H1 (cell line): ENCODE measurements at regions not wholly inside any gene's neighbourhood (a gene's known extent, or its start where the extent isn't known, plus 50 kb on each side); places are given as distances from the start of the nearest gene placed in this dataset.

Experiments used
- CTCF ChIA-PET: fragments of 300-600 bp; sonication (Branson Sonifier 250); formaldehyde crosslinking; loops from one replicate; lab custom pipeline; 2021; ENCODE audit not compliant: partially characterized antibody; lab: Charles Lee
- POLR2A ChIA-PET: fragments of 300-600 bp; sonication (Branson Sonifier 250); formaldehyde crosslinking; loops from one replicate; lab custom pipeline; 2021; ENCODE audit warnings: inconsistent platforms; ENCODE audit not compliant: partially characterized antibody; lab: Charles Lee
- DNase-seq, 2 experiments: peaks; one replicate each; pipeline versions ENCODE4 v3.0.0 to v3.0.0-alpha.2; 2010 to 2022; ENCODE audit warnings: low spot score in 2 of 2, low read depth in 1 of 2, mixed read lengths in 1 of 2
- FAIRE-seq: peaks from 2 replicates; lab custom pipeline; 2011; peaks lifted over from hg19 to GRCh38; lab: Jason Lieb, UNC
- H2AFZ ChIP-seq: 2 replicates; pipeline ENCODE4 v1.8.1; 2012; ENCODE audit warnings: low read length, inconsistent platforms
- H2AK5ac ChIP-seq: 2 replicates; pipeline ENCODE4 v1.6.1; 2013; ENCODE audit warnings: low read depth, low read length
- H2BK120ac ChIP-seq: replicated peaks from 2 replicates; pipeline ENCODE3; 2013; ENCODE audit warnings: low read depth, low read length, inconsistent platforms
- H2BK12ac ChIP-seq: 2 replicates; pipeline ENCODE4 v1.6.1; 2013; ENCODE audit warnings: low read depth, low read length
- H2BK15ac ChIP-seq: 2 replicates; pipeline ENCODE4 v1.6.1; 2013; ENCODE audit warnings: low read length
- H2BK20ac ChIP-seq: 2 replicates; pipeline ENCODE4 v1.6.1; 2013; ENCODE audit warnings: low read length
- H2BK5ac ChIP-seq: 2 replicates; pipeline ENCODE4 v1.6.1; 2013; ENCODE audit warnings: low read depth, low read length
- H3K14ac ChIP-seq: 2 replicates; pipeline ENCODE4 v1.6.1; 2013; ENCODE audit warnings: inconsistent platforms; ENCODE audit not compliant: insufficient read length
- H3K18ac ChIP-seq: 2 replicates; pipeline ENCODE4 v1.6.1; 2013; ENCODE audit warnings: low read length; ENCODE audit errors: extremely low read depth
- H3K23ac ChIP-seq: 2 replicates; pipeline ENCODE4 v1.6.1; 2013; ENCODE audit warnings: inconsistent platforms; ENCODE audit not compliant: insufficient read length
- H3K23me2 ChIP-seq: 2 replicates; pipeline ENCODE4 v1.6.1; 2013; ENCODE audit warnings: low read depth, low read length
- H3K27ac ChIP-seq: 2 replicates; pipeline ENCODE4 v1.6.1; 2011; ENCODE audit warnings: low read depth, low read length, inconsistent platforms
- H3K27me3 ChIP-seq, 4 experiments: replicated peaks in 1 of 4; 1 replicate in 1 of 4; 2 replicates in 3 of 4; pipeline versions ENCODE4 v1.6.1 to v1.8.1; 2011 to 2013; ENCODE audit warnings: low read length in 3 of 4, mild to moderate bottlenecking in 3 of 4, inconsistent platforms in 2 of 4, mixed read lengths in 2 of 4, moderate library complexity in 1 of 4; ENCODE audit not compliant: control insufficient read depth in 3 of 4, insufficient read depth in 3 of 4; ENCODE audit errors: extremely low read depth in 1 of 4
- H3K36me3 ChIP-seq, 4 experiments: 2 replicates each; pipeline versions ENCODE4 v1.6.1 to v1.8.1; 2011 to 2013; ENCODE audit warnings: mild to moderate bottlenecking in 4 of 4, low read length in 3 of 4, moderate library complexity in 2 of 4, control low read depth in 1 of 4, inconsistent platforms in 1 of 4; ENCODE audit not compliant: insufficient read depth in 4 of 4, control insufficient read depth in 2 of 4
- H3K4ac ChIP-seq: replicated peaks from 2 replicates; pipeline ENCODE3; 2013; ENCODE audit warnings: low read length, low read depth, mixed read lengths, inconsistent platforms; ENCODE audit not compliant: insufficient read length
- H3K4me1 ChIP-seq, 4 experiments: replicated peaks in 1 of 4; 1 replicate in 1 of 4; 2 replicates in 3 of 4; pipeline versions ENCODE4 v1.6.1 to v1.8.1; 2011 to 2013; ENCODE audit warnings: low read length in 3 of 4, inconsistent platforms in 2 of 4, mixed read lengths in 1 of 4; ENCODE audit not compliant: insufficient read depth in 4 of 4, control insufficient read depth in 3 of 4
- H3K4me2 ChIP-seq, 2 experiments: 2 replicates each; pipeline versions ENCODE4 v1.6.1 to v1.8.1; 2011 to 2013; ENCODE audit warnings: low read depth in 2 of 2, low read length in 2 of 2, control low read depth in 1 of 2, inconsistent platforms in 1 of 2, mild to moderate bottlenecking in 1 of 2; ENCODE audit not compliant: insufficient read depth in 1 of 2
- H3K4me3 ChIP-seq, 4 experiments: fragments of 200-600, 300-600 bp in 1 of 4; sonication (generic), shearing (Covaris generic), sonication (Bioruptor Twin) in 1 of 4; 2 replicates each; pipeline versions ENCODE4 v1.5.1 to v1.8.1; 2011 to 2016; ENCODE audit warnings: low read length in 4 of 4, low read depth in 3 of 4, control low read depth in 2 of 4, inconsistent platforms in 2 of 4, mild to moderate bottlenecking in 2 of 4, mixed read lengths in 1 of 4, moderate library complexity in 1 of 4; ENCODE audit not compliant: insufficient read depth in 2 of 4; ENCODE audit errors: extremely low read depth in 1 of 4
- H3K56ac ChIP-seq: replicated peaks from 2 replicates; pipeline ENCODE3; 2013; ENCODE audit warnings: low read depth, mild to moderate bottlenecking, mixed read lengths, low read length, inconsistent platforms; ENCODE audit not compliant: insufficient read length
- H3K79me1 ChIP-seq: 2 replicates; pipeline ENCODE4 v1.6.1; 2013; ENCODE audit warnings: low read depth, low read length, control low read depth
- H3K79me2 ChIP-seq, 2 experiments: 2 replicates each; pipeline versions ENCODE4 v1.6.1 to v1.8.1; 2012 to 2013; ENCODE audit warnings: low read length in 2 of 2, mild to moderate bottlenecking in 2 of 2, inconsistent platforms in 1 of 2; ENCODE audit not compliant: insufficient read depth in 2 of 2, control insufficient read depth in 1 of 2
- H3K9ac ChIP-seq, 4 experiments: replicated peaks in 1 of 4; 1 replicate in 1 of 4; 2 replicates in 3 of 4; pipeline versions ENCODE4 v1.6.1 to v1.8.1; 2011 to 2013; ENCODE audit warnings: low read depth in 3 of 4, low read length in 3 of 4, control low read depth in 2 of 4, mild to moderate bottlenecking in 2 of 4, moderate library complexity in 2 of 4, inconsistent platforms in 1 of 4; ENCODE audit errors: extremely low read depth in 1 of 4
- H3K9me3 ChIP-seq, 2 experiments: 2 replicates each; pipeline versions ENCODE4 v1.6.1 to v1.8.1; 2012 to 2013; ENCODE audit warnings: mild to moderate bottlenecking in 2 of 2, moderate library complexity in 2 of 2, control low read depth in 1 of 2, inconsistent platforms in 1 of 2, low read depth in 1 of 2, low read length in 1 of 2, mixed read lengths in 1 of 2; ENCODE audit not compliant: insufficient read depth in 2 of 2
- H4K20me1 ChIP-seq, 2 experiments: replicated peaks in 1 of 2; 2 replicates each; pipeline versions ENCODE3 to v1.8.1; 2011 to 2013; ENCODE audit warnings: inconsistent platforms in 2 of 2, low read length in 2 of 2, mild to moderate bottlenecking in 1 of 2; ENCODE audit not compliant: insufficient read depth in 2 of 2, control insufficient read depth in 1 of 2
- H4K5ac ChIP-seq: 2 replicates; pipeline ENCODE4 v1.6.1; 2013; ENCODE audit warnings: low read length, low read depth, mixed read lengths, inconsistent platforms; ENCODE audit not compliant: insufficient read length
- H4K8ac ChIP-seq: 2 replicates; pipeline ENCODE4 v1.8.0; 2013; ENCODE audit warnings: mild to moderate bottlenecking, moderate library complexity, low read length, inconsistent platforms; ENCODE audit not compliant: insufficient read depth; ENCODE audit errors: extremely low read depth
- H4K91ac ChIP-seq: replicated peaks from 2 replicates; pipeline ENCODE3; 2013; ENCODE audit warnings: low read length, mixed read lengths, inconsistent platforms; ENCODE audit not compliant: insufficient read length
- EZH2 ChIP-seq: fragments of 200-600 bp; sonication (generic); IDR thresholded peaks from 2 replicates; pipeline ENCODE4 v1.7.1; 2012; ENCODE audit warnings: low read depth, mild to moderate bottlenecking, moderate library complexity, low read length, inconsistent platforms; ENCODE audit not compliant: severe bottlenecking
- HDAC2 ChIP-seq, 2 experiments: fragments of 300-600 bp in 1 of 2; sonication (generic) in 1 of 2; IDR thresholded peaks; 2 replicates each; pipeline ENCODE4 v1.6.1; 2011 to 2012; ENCODE audit warnings: low read depth in 2 of 2, low read length in 2 of 2, mild to moderate bottlenecking in 2 of 2, moderate library complexity in 2 of 2, borderline replicate concordance in 1 of 2, inconsistent platforms in 1 of 2
- HDAC6 ChIP-seq: IDR thresholded peaks from one replicate; pipeline ENCODE4 v1.7.1; 2012; ENCODE audit warnings: low read depth, mild to moderate bottlenecking, inconsistent platforms, low read length, moderate library complexity
- JUND ChIP-seq: IDR thresholded peaks from 2 replicates; pipeline ENCODE4 v1.6.1; 2011; ENCODE audit warnings: mild to moderate bottlenecking, improper control_type of control experiment, low read length
- ZNF274 ChIP-seq: IDR thresholded peaks from 2 replicates; pipeline ENCODE4 v1.7.0; 2012; ENCODE audit warnings: low read length, borderline replicate concordance; ENCODE audit errors: extremely low read depth
- WGBS, 2 experiments: shearing (Covaris generic) in 1 of 2; methylation state at CpG; one replicate each; pipeline versions ENCODE4 v1.1.6 to v1.1.7; 2013 to 2015; ENCODE audit warnings: low lambda C conversion rate in 2 of 2, mixed read lengths in 2 of 2, inconsistent platforms in 1 of 2, low coverage in 1 of 2, missing lambda C conversion rate in 1 of 2; ENCODE audit not compliant: insufficient replicate concordance in 2 of 2, insufficient coverage in 1 of 2, insufficient read length in 1 of 2; ENCODE audit errors: extremely low coverage in 1 of 2, missing lambda C conversion rate in 1 of 2; 5-methylcytosine and 5-hydroxymethylcytosine counted together

- H3K79me1 ChIP-seq, result no peaks in the 10 kb centered on the region
- ChIA-PET POLR2A (no interaction called here), CTCF (interaction anchor here (0.6 to 0.9 kb wide), 5 partner anchors 15 to 256 kb away, joined by 3 to 5 read pairs (median 3); no protein-coding TSS in a partner anchor)
- H2BK120ac ChIP-seq, result no peak overlapping the region
- no peaks in the 10 kb centered on the region for H3K79me2 ChIP-seq
- 89% methylated on average over 8 of the region's 8 CpGs; no CpG with 5 or more reads in 1 of the 2 experiments for WGBS, 2 experiments
- no peak overlapping the region for H3K4me3 ChIP-seq
- no peak overlapping the region for H3K23ac ChIP-seq
- no peaks in the 10 kb centered on the region; the same call in 1 of the 2 replicates for H3K23me2 ChIP-seq
- no peak overlapping the region for H2BK20ac ChIP-seq
- no peak overlapping the region for H4K91ac ChIP-seq
- H3K9ac ChIP-seq, result no peak overlapping the region
- no peak overlapping the region for H3K27ac ChIP-seq
- H3K4me1 ChIP-seq, result peaks cover 0 to 4% (median 2%) of the 10 kb centered on the region in 4 experiments; a peak in 3 of 7 replicates
- H3K27me3 ChIP-seq, result no peaks in the 10 kb centered on the region
- H2BK5ac ChIP-seq, result no peak overlapping the region
- H3K14ac ChIP-seq, result no peak overlapping the region
- H4K20me1 ChIP-seq, result no peaks in the 10 kb centered on the region
- FAIRE-seq (no peak), DNase-seq (no peak)
- H3K9me3 ChIP-seq, result no peaks in the 10 kb centered on the region
- H4K8ac ChIP-seq, result no peak overlapping the region
- no peak overlapping the region for H2AFZ ChIP-seq
- H2AK5ac ChIP-seq, result no peak overlapping the region
- no peak overlapping the region; a peak in 1 of 4 replicates for H3K4me2 ChIP-seq
- no peak overlapping the region for H3K56ac ChIP-seq
- H3K18ac ChIP-seq, result no peak overlapping the region
- H2BK12ac ChIP-seq, result 0 out of 2 replicates have a peak overlapping the region, but pooled peaks have one; percentile 33
- H3K36me3 ChIP-seq, result no peaks in the 10 kb centered on the region
- H4K5ac ChIP-seq, result no peak overlapping the region
- no peak overlapping the region for H3K4ac ChIP-seq
- no peak overlapping the region for H2BK15ac ChIP-seq
- TF ChIP-seq HDAC6 (no peak), JUND (no peak), ZNF274 (no peak), EZH2 (no peak), HDAC2 (IDR thresholded peaks at IDR 0.05; ENCODE audit: borderline replicate concordance in 1 of 2, low read depth in 2 of 2, low read length in 2 of 2) (no peak)
Measured at GRCh38 chr5:142491679-142492078, 166.9 kb upstream of the SPRY4 start.
